Neural crest cell (in vitro differentiated cells): ENCODE measurements at regions not wholly inside any gene's neighbourhood (a gene's known extent, or its start where the extent isn't known, plus 50 kb on each side); places are given as distances from the start of the nearest gene placed in this dataset.

Experiments
- DNase-seq: peaks from one replicate; pipeline ENCODE4 v3.0.0; 2021; ENCODE audit warnings: low read depth, mixed read lengths, low spot score
- H3K27ac Mint-ChIP-seq: one replicate; pipeline ENCODE4 v1.8.0; 2021; ENCODE audit warnings: mild to moderate bottlenecking, mixed read lengths; ENCODE audit not compliant: unreplicated experiment
- H3K27me3 Mint-ChIP-seq: 2 replicates; pipeline ENCODE4 v1.8.0; 2021; ENCODE audit warnings: low read depth, mild to moderate bottlenecking, mixed read lengths
- H3K36me3 Mint-ChIP-seq: 2 replicates; pipeline ENCODE4 v1.8.0; 2021; ENCODE audit warnings: low read depth, mild to moderate bottlenecking, mixed read lengths
- H3K4me1 Mint-ChIP-seq: 2 replicates; pipeline ENCODE4 v1.8.0; 2021; ENCODE audit warnings: mixed read lengths
- H3K4me3 Mint-ChIP-seq: one replicate; pipeline ENCODE4 v1.8.0; 2021; ENCODE audit warnings: mild to moderate bottlenecking, mixed read lengths
- H3K9me3 Mint-ChIP-seq: 2 replicates; pipeline ENCODE4 v1.8.0; 2021; ENCODE audit warnings: mixed read lengths
- CTCF ChIP-seq: fragments of 200-600 bp; sonication (generic); conservative IDR thresholded peaks from 2 replicates; pipeline ENCODE4 v1.5.0; 2021; ENCODE audit warnings: antibody characterized with exemption, mild to moderate bottlenecking

- H3K27ac Mint-ChIP-seq: no peak overlapping the region
- H3K9me3 Mint-ChIP-seq: peaks cover 14% of the 10 kb centered on the region
- no peak for TF ChIP-seq CTCF
- peaks cover 5% of the 10 kb centered on the region for H3K36me3 Mint-ChIP-seq
- no peak overlapping the region for H3K4me3 Mint-ChIP-seq
- no peak for DNase-seq
- H3K27me3 Mint-ChIP-seq: no peaks in the 10 kb centered on the region
- H3K4me1 Mint-ChIP-seq: no peaks in the 10 kb centered on the region
These were observed 73.4 kb downstream of the MYEOV start for GRCh38 chr11:69367211-69367964.

- peaks cover 14% of the 10 kb centered on the region for H3K9me3 Mint-ChIP-seq
- no peaks in the 10 kb centered on the region for H3K27me3 Mint-ChIP-seq
- no peak overlapping the region for H3K4me3 Mint-ChIP-seq
- H3K27ac Mint-ChIP-seq: no peak overlapping the region
- H3K36me3 Mint-ChIP-seq: peaks cover 5% of the 10 kb centered on the region
- no peak for DNase-seq
- H3K4me1 Mint-ChIP-seq: no peaks in the 10 kb centered on the region
- TF ChIP-seq CTCF: no peak
These were observed 74.3 kb downstream of the MYEOV start for GRCh38 chr11:69368119-69368880.

- H3K4me1 Mint-ChIP-seq: no peaks in the 10 kb centered on the region
- no peak overlapping the region for H3K4me3 Mint-ChIP-seq
- no peak for TF ChIP-seq CTCF
- no peaks in the 10 kb centered on the region for H3K27me3 Mint-ChIP-seq
- DNase-seq: no peak
- peaks cover 14% of the 10 kb centered on the region for H3K9me3 Mint-ChIP-seq
- H3K36me3 Mint-ChIP-seq: peaks cover 5% of the 10 kb centered on the region
- H3K27ac Mint-ChIP-seq: peak overlapping the region; percentile 92
These were observed 75.4 kb downstream of the MYEOV start for GRCh38 chr11:69369210-69369825.

- H3K9me3 Mint-ChIP-seq: peaks cover 14% of the 10 kb centered on the region
- DNase-seq: no peak
- H3K4me3 Mint-ChIP-seq: no peak overlapping the region
- H3K4me1 Mint-ChIP-seq: no peaks in the 10 kb centered on the region
- no peak for TF ChIP-seq CTCF
- H3K27me3 Mint-ChIP-seq: no peaks in the 10 kb centered on the region
- H3K27ac Mint-ChIP-seq: peak overlapping the region; percentile 92
- H3K36me3 Mint-ChIP-seq: peaks cover 5% of the 10 kb centered on the region
These were observed 76.0 kb downstream of the MYEOV start for GRCh38 chr11:69369945-69370344.

- H3K4me1 Mint-ChIP-seq: no peaks in the 10 kb centered on the region
- H3K27ac Mint-ChIP-seq: no peak overlapping the region
- H3K9me3 Mint-ChIP-seq: peaks cover 14% of the 10 kb centered on the region
- DNase-seq: no peak
- no peaks in the 10 kb centered on the region for H3K27me3 Mint-ChIP-seq
- no peak overlapping the region for H3K4me3 Mint-ChIP-seq
- H3K36me3 Mint-ChIP-seq: peaks cover 5% of the 10 kb centered on the region
- no peak for TF ChIP-seq CTCF
These were observed 77.2 kb downstream of the MYEOV start for GRCh38 chr11:69370984-69371709.
